IMR-90 (cell line): ENCODE measurements at regions not wholly inside any gene's neighbourhood (a gene's known extent, or its start where the extent isn't known, plus 50 kb on each side); places are given as distances from the start of the nearest gene placed in this dataset.

Source experiments
- ATAC-seq: fragments of 200-7000 bp; cut with Tn5 transposase; 2 replicates; pipeline ENCODE4 v1.9.1; 2020; ENCODE audit warnings: low read depth, mild to moderate bottlenecking, moderate library complexity
- BruUV-seq: library from RNA; stranded (reverse); fragments of 400-500 nt; replicated peaks from 2 replicates; lab custom pipeline; 2021; lab: Mats Ljungman, UMichigan
- CTCF ChIA-PET: fragments of 300-600 bp; formaldehyde crosslinking; extraction: SDS; loops from one replicate; lab custom pipeline; 2021; ENCODE audit warnings: antibody characterized with exemption; lab: Yijun Ruan, JAX
- POLR2A ChIA-PET: fragments of 300-600 bp; sonication (Branson Sonifier 250); formaldehyde crosslinking; loops from one replicate; lab custom pipeline; 2022; ENCODE audit warnings: antibody characterized with exemption; ENCODE audit not compliant: unreplicated experiment; lab: Charles Lee
- DNase-seq: peaks from one replicate; pipeline ENCODE4 v3.0.0; 2013
- H2AFZ ChIP-seq: replicated peaks from 2 replicates; pipeline ENCODE3; 2013; ENCODE audit warnings: low read length, mild to moderate bottlenecking; ENCODE audit not compliant: poor library complexity
- H2AK5ac ChIP-seq: 2 replicates; pipeline ENCODE4 v1.6.1; 2013; ENCODE audit warnings: low read depth, low read length, inconsistent platforms
- H2AK9ac ChIP-seq: replicated peaks from 2 replicates; pipeline ENCODE3; 2013; ENCODE audit warnings: mild to moderate bottlenecking, low read depth, low read length, moderate library complexity; ENCODE audit not compliant: poor library complexity
- H2BK120ac ChIP-seq: 2 replicates; pipeline ENCODE4 v1.6.1; 2013; ENCODE audit warnings: low read depth, low read length, inconsistent platforms
- H2BK15ac ChIP-seq: 3 replicates; pipeline ENCODE4 v1.6.1; 2013; ENCODE audit warnings: low read depth, low read length, inconsistent platforms
- H2BK20ac ChIP-seq: 2 replicates; pipeline ENCODE4 v1.6.1; 2013; ENCODE audit warnings: low read depth, mild to moderate bottlenecking, inconsistent platforms, low read length, moderate library complexity
- H2BK5ac ChIP-seq: 2 replicates; pipeline ENCODE4 v1.6.1; 2013; ENCODE audit warnings: mild to moderate bottlenecking, low read depth, low read length, inconsistent platforms; ENCODE audit not compliant: poor library complexity, severe bottlenecking
- H3K14ac ChIP-seq: replicated peaks from 2 replicates; pipeline ENCODE4 v1.6.1; 2013; ENCODE audit warnings: low read depth, low read length, inconsistent platforms
- H3K18ac ChIP-seq: 2 replicates; pipeline ENCODE4 v1.6.1; 2013; ENCODE audit warnings: low read depth, low read length, control low read depth
- H3K23ac ChIP-seq: 2 replicates; pipeline ENCODE4 v1.6.1; 2013; ENCODE audit warnings: low read depth, low read length, inconsistent platforms
- H3K27ac ChIP-seq: 2 replicates; pipeline ENCODE4 v1.5.1; 2013; ENCODE audit warnings: mild to moderate bottlenecking, control low read depth, low read length; ENCODE audit not compliant: insufficient read depth
- H3K27me3 ChIP-seq: 2 replicates; pipeline ENCODE4 v1.6.1; 2013; ENCODE audit warnings: low read length; ENCODE audit not compliant: control insufficient read depth, insufficient read depth
- H3K36me3 ChIP-seq: 2 replicates; pipeline ENCODE4 v1.6.1; 2013; ENCODE audit warnings: low read length, mixed read lengths; ENCODE audit not compliant: control insufficient read depth, insufficient read depth
- H3K4ac ChIP-seq: 2 replicates; pipeline ENCODE4 v1.6.1; 2013; ENCODE audit warnings: low read depth, low read length, inconsistent platforms
- H3K4me1 ChIP-seq: 2 replicates; pipeline ENCODE4 v1.6.1; 2013; ENCODE audit warnings: low read length, mixed read lengths; ENCODE audit not compliant: control insufficient read depth, insufficient read depth
- H3K4me2 ChIP-seq: 2 replicates; pipeline ENCODE4 v1.6.1; 2013; ENCODE audit warnings: low read depth, mild to moderate bottlenecking, control low read depth, low read length, moderate library complexity
- H3K4me3 ChIP-seq: 2 replicates; pipeline ENCODE4 v1.5.1; 2013; ENCODE audit warnings: low read depth, mild to moderate bottlenecking, control low read depth, low read length, moderate library complexity; ENCODE audit not compliant: insufficient read depth
- H3K56ac ChIP-seq: 2 replicates; pipeline ENCODE4 v1.6.1; 2013; ENCODE audit warnings: low read length, inconsistent platforms; ENCODE audit not compliant: insufficient read depth; ENCODE audit errors: extremely low read depth
- H3K79me1 ChIP-seq, 2 experiments: 2 replicates each; pipeline ENCODE4 v1.6.1; 2013; ENCODE audit warnings: low read length in 2 of 2, inconsistent platforms in 1 of 2, low read depth in 1 of 2
- H3K9ac ChIP-seq: 2 replicates; pipeline ENCODE4 v1.6.1; 2013; ENCODE audit warnings: low read depth, low read length, control low read depth
- H3K9me1 ChIP-seq: 2 replicates; pipeline ENCODE4 v1.6.1; 2013; ENCODE audit warnings: low read length, inconsistent platforms; ENCODE audit not compliant: insufficient read depth
- H3K9me3 ChIP-seq: 2 replicates; pipeline ENCODE4 v1.6.1; 2013; ENCODE audit warnings: low read length; ENCODE audit not compliant: control insufficient read depth, insufficient read depth
- H4K20me1 ChIP-seq: 2 replicates; pipeline ENCODE4 v1.6.1; 2013; ENCODE audit warnings: low read length, inconsistent platforms; ENCODE audit not compliant: insufficient read depth
- H4K5ac ChIP-seq: 2 replicates; pipeline ENCODE4 v1.6.1; 2013; ENCODE audit warnings: mild to moderate bottlenecking, low read depth, low read length, control low read depth
- H4K8ac ChIP-seq, 2 experiments: 2 replicates each; pipeline ENCODE4 v1.6.1; 2013; ENCODE audit warnings: low read depth in 2 of 2, low read length in 2 of 2, control low read depth in 1 of 2, inconsistent platforms in 1 of 2
- H4K91ac ChIP-seq: 2 replicates; pipeline ENCODE4 v1.6.1; 2013; ENCODE audit warnings: low read depth, low read length, inconsistent platforms; ENCODE audit not compliant: insufficient read depth
- CEBPB ChIP-seq: IDR thresholded peaks from 2 replicates; pipeline ENCODE4 v1.6.1; 2012; ENCODE audit warnings: low read depth, low read length, improper control_type of control experiment
- CHD1 ChIP-seq: IDR thresholded peaks from 2 replicates; pipeline ENCODE4 v1.6.1; 2012; ENCODE audit warnings: low read depth, low read length, improper control_type of control experiment
- FOS ChIP-seq: fragments of 150-350 bp; IDR thresholded peaks from 2 replicates; pipeline ENCODE4 v1.6.1; 2016; ENCODE audit warnings: low read depth, low read length
- MAFK ChIP-seq: IDR thresholded peaks from 2 replicates; pipeline ENCODE4 v1.6.1; 2012; ENCODE audit warnings: low read depth, low read length, improper control_type of control experiment
- MAZ ChIP-seq: IDR thresholded peaks from 2 replicates; pipeline ENCODE4 v1.6.1; 2012; ENCODE audit warnings: low read depth, mild to moderate bottlenecking, low read length, improper control_type of control experiment, moderate library complexity, borderline replicate concordance
- MXI1 ChIP-seq: IDR thresholded peaks from 2 replicates; pipeline ENCODE4 v1.6.1; 2012; ENCODE audit warnings: low read depth, mild to moderate bottlenecking, low read length, moderate library complexity, borderline replicate concordance
- POLR2A ChIP-seq: IDR thresholded peaks from 2 replicates; pipeline ENCODE4 v1.6.1; 2012; ENCODE audit warnings: mild to moderate bottlenecking, low read depth, low read length
- RAD21 ChIP-seq: IDR thresholded peaks from 2 replicates; pipeline ENCODE4 v1.6.1; 2012; ENCODE audit warnings: low read length, improper control_type of control experiment
- RFX5 ChIP-seq: IDR thresholded peaks from 2 replicates; pipeline ENCODE4 v1.8.0; 2012; ENCODE audit warnings: low read depth, mild to moderate bottlenecking, low read length, moderate library complexity
- WGBS, 2 experiments: methylation state at CpG; one replicate each; pipeline versions ENCODE4 v1.1.5 to v1.1.7; 2013; ENCODE audit warnings: missing lambda C conversion rate in 2 of 2; ENCODE audit not compliant: insufficient read length in 1 of 2; ENCODE audit errors: extremely low coverage in 2 of 2; 5-methylcytosine and 5-hydroxymethylcytosine counted together
- dilution Hi-C: fragments of 300-500 bp; cut with HindIII; formaldehyde crosslinking; loops from one replicate; pipeline ENCODE4 v1.14.3; 2018; ENCODE audit warnings: low sequenced_read_pairs; ENCODE audit not compliant: unreplicated experiment
- in situ Hi-C: fragments of 300-500 bp; cut with MboI; formaldehyde crosslinking; loops from 3 replicates; pipeline ENCODE4 v1.14.3; 2019; ENCODE audit warnings: low sequenced_read_pairs, inconsistent platforms, mixed read lengths
- intact Hi-C: fragments of 100-400 bp; cut with micrococcal nuclease; formaldehyde crosslinking; loops from 2 replicates; pipeline ENCODE4 v1.10.0; 2022

DNA sequence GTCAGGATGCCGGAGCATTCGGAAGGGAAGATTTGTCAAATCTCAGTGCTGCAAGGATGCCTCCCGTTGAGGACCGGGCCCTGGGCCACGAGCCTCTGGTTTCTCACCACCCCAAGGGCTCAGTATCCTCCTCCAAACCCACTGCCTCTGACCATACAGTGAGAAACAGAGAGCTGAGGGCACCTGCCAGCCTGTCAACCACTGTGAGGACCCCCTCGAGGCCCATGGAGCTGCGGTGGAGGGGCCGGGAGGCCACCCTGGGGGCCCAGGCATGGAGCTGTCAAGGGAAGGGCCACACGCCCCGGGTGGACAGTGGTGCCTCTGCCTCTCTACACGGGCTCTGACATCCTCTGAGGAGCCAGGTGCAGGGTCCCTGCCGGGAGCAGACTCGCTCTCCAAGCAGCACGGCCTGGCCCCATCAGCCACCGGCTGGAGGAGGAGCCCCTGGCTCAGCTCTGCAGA, 248.0 kb upstream of the TCERG1L start:
- in situ Hi-C loops (no loop called here), intact Hi-C loops (no loop called here), dilution Hi-C loops (no loop called here)
- ATAC-seq (no peak), DNase-seq (no peak)
- BruUV-seq = no TSS peak
- H4K20me1 ChIP-seq = no peaks in the 10 kb centered on the region
- no peak overlapping the region for H2BK5ac ChIP-seq
- no peak overlapping the region for H3K4ac ChIP-seq
- H3K56ac ChIP-seq = no peak overlapping the region
- no peaks in the 10 kb centered on the region for H3K36me3 ChIP-seq
- H2AK5ac ChIP-seq = no peak overlapping the region
- no peaks in the 10 kb centered on the region for H3K4me1 ChIP-seq
- H4K91ac ChIP-seq = no peak overlapping the region
- no peak overlapping the region for H3K4me2 ChIP-seq
- no peak overlapping the region for H4K8ac ChIP-seq
- H3K79me1 ChIP-seq = no peaks in the 10 kb centered on the region
- H3K14ac ChIP-seq = no peak overlapping the region
- POLR2A ChIA-PET = no interaction called here
- no peak for TF ChIP-seq MAZ
- TF ChIP-seq RAD21 = no peak
- TF ChIP-seq MAFK = no peak
- TF ChIP-seq RFX5 = no peak
- TF ChIP-seq FOS = no peak
- no peak for TF ChIP-seq POLR2A
- TF ChIP-seq CEBPB = no peak
- TF ChIP-seq MXI1 = no peak
- no peak for TF ChIP-seq CHD1
- no peak overlapping the region for H3K18ac ChIP-seq
- H2AFZ ChIP-seq = no peak overlapping the region
- H2BK20ac ChIP-seq = no peak overlapping the region
- H2BK120ac ChIP-seq = no peak overlapping the region
- H3K27ac ChIP-seq = no peak overlapping the region
- 54% methylated on average over 3 of the region's 15 CpGs; no CpG with 5 or more reads in 1 of the 2 experiments for WGBS, 2 experiments
- no peak overlapping the region for H2BK15ac ChIP-seq
- H3K23ac ChIP-seq = no peak overlapping the region
- CTCF ChIA-PET = no interaction called here
- H3K27me3 ChIP-seq = no peaks in the 10 kb centered on the region
- H3K9me3 ChIP-seq = peaks cover 49% of the 10 kb centered on the region
- H3K9ac ChIP-seq = no peak overlapping the region
- H3K9me1 ChIP-seq = no peaks in the 10 kb centered on the region
- no peak overlapping the region for H2AK9ac ChIP-seq
- H4K5ac ChIP-seq = no peak overlapping the region
- no peak overlapping the region for H3K4me3 ChIP-seq
